ENCODE measurements at regions not wholly inside any gene's neighbourhood (a gene's known extent, or its start where the extent isn't known, plus 50 kb on each side); places are given as distances from the start of the nearest gene placed in this dataset.

- Histone ChIP-seq H3K4me2 (ENCODE audit: insufficient read depth, low read length) (no peak overlapping the region), H4K20me1 (replicated peaks; ENCODE audit: control insufficient read depth, extremely low read depth, insufficient read depth, low read length) (no peaks in the 10 kb centered on the region), H3K4me3 (replicated peaks in 1 of 3; ENCODE audit: insufficient read depth in 1 of 3, low read depth in 1 of 3, low read length in 3 of 3) (no peak overlapping the region), H2AFZ (ENCODE audit: low read depth, low read length) (no peak overlapping the region), H3K4me1 (ENCODE audit: control insufficient read depth, extremely low read depth, insufficient read depth, low read length) (no peaks in the 10 kb centered on the region), H3K9me1 (replicated peaks; ENCODE audit: control insufficient read depth, extremely low read depth, insufficient read depth, low read length) (no peaks in the 10 kb centered on the region), H3K36me3 (ENCODE audit: control insufficient read depth in 2 of 2, extremely low read depth in 1 of 2, insufficient read depth in 2 of 2, low read length in 2 of 2) (no peaks in the 10 kb centered on the region), H3K27ac (ENCODE audit: insufficient read depth, low read depth, low read length) (no peak overlapping the region), H3K27me3 (ENCODE audit: control insufficient read depth in 2 of 2, insufficient read depth in 2 of 2, low read length in 2 of 2) (no peaks in the 10 kb centered on the region), H3K9me3 (replicated peaks; ENCODE audit: control insufficient read depth, insufficient read depth, low read length) (no peaks in the 10 kb centered on the region), H3K9ac (replicated peaks; ENCODE audit: extremely low read depth, insufficient read depth, low read length) (no peak overlapping the region), H3K79me2 (ENCODE audit: control insufficient read depth, insufficient read depth, low read length) (no peaks in the 10 kb centered on the region)
- no TSS peak for BruUV-seq (replicated peaks)
- POLR2A ChIA-PET: no interaction called here
- no peak for TF ChIP-seq POLR2AphosphoS5 (IDR thresholded peaks at IDR 0.05; ENCODE audit: insufficient read depth, low read depth, low read length)
- CTCF ChIA-PET: interaction anchor here (1.8 kb wide), 1 partner anchor 16 kb away, joined by 6 read pairs; no protein-coding TSS in a partner anchor
- no peak for FAIRE-seq
- dilution Hi-C loops (cut with MboI; ENCODE audit: extremely low pct_ligation_motif_present, low sequenced_read_pairs) (no loop called here), intact Hi-C loops (cut with micrococcal nuclease) (no loop called here)
- no peak for DNase-seq (ENCODE audit: low read depth, low spot score)
Measured at GRCh38 chr3:8255725-8256124, 245.9 kb upstream of the LMCD1 start.

GRCh38 chr3:8256441-8257071 lies 245.1 kb upstream of the LMCD1 start:
- H3K27ac ChIP-seq (ENCODE audit: insufficient read depth, low read depth, low read length): no peak overlapping the region
- H3K4me3 ChIP-seq (replicated peaks in 1 of 3; ENCODE audit: insufficient read depth in 1 of 3, low read depth in 1 of 3, low read length in 3 of 3): no peak overlapping the region
- DNase-seq (ENCODE audit: low read depth, low spot score) (no peak), FAIRE-seq (no peak)
- no peaks in the 10 kb centered on the region for H3K79me2 ChIP-seq (ENCODE audit: control insufficient read depth, insufficient read depth, low read length)
- no peaks in the 10 kb centered on the region for H3K9me3 ChIP-seq (replicated peaks; ENCODE audit: control insufficient read depth, insufficient read depth, low read length)
- no peaks in the 10 kb centered on the region for H3K27me3 ChIP-seq (ENCODE audit: control insufficient read depth in 2 of 2, insufficient read depth in 2 of 2, low read length in 2 of 2)
- TF ChIP-seq JUN (IDR thresholded peaks at IDR 0.05; ENCODE audit: borderline replicate concordance, insufficient read depth, insufficient read length, low read depth) (no peak), MYC (IDR thresholded peaks at IDR 0.05; ENCODE audit: low read depth, low read length) (no peak), POLR2AphosphoS5 (IDR thresholded peaks at IDR 0.05; ENCODE audit: insufficient read depth, low read depth, low read length) (no peak), EZH2 (IDR thresholded peaks at IDR 0.05; ENCODE audit: borderline replicate concordance, low read depth, low read length, severe bottlenecking) (no peak), POLR2A (IDR thresholded peaks at IDR 0.05; ENCODE audit: low read depth, low read length) (no peak), MAX (IDR thresholded peaks at IDR 0.05; ENCODE audit: insufficient read depth, insufficient read length) (no peak), CTCF (IDR thresholded peaks at IDR 0.05; ENCODE audit: extremely low read depth in 1 of 2, insufficient read depth in 1 of 2, low read depth in 1 of 2, low read length in 2 of 2) (no peak), GATA2 (IDR thresholded peaks at IDR 0.05; ENCODE audit: insufficient read depth, insufficient read length, low read depth, low read length) (no peak), FOS (IDR thresholded peaks at IDR 0.05; ENCODE audit: borderline replicate concordance, insufficient read depth, low read length) (no peak)
- no peaks in the 10 kb centered on the region for H3K4me1 ChIP-seq (ENCODE audit: control insufficient read depth, extremely low read depth, insufficient read depth, low read length)
- H3K9ac ChIP-seq (replicated peaks; ENCODE audit: extremely low read depth, insufficient read depth, low read length): no peak overlapping the region
- ChIA-PET CTCF (no interaction called here), POLR2A (no interaction called here)
- BruUV-seq (replicated peaks): no TSS peak
- H3K4me2 ChIP-seq (ENCODE audit: insufficient read depth, low read length): no peak overlapping the region
- H3K36me3 ChIP-seq (ENCODE audit: control insufficient read depth in 2 of 2, extremely low read depth in 1 of 2, insufficient read depth in 2 of 2, low read length in 2 of 2): no peaks in the 10 kb centered on the region
- H4K20me1 ChIP-seq (replicated peaks; ENCODE audit: control insufficient read depth, extremely low read depth, insufficient read depth, low read length): no peaks in the 10 kb centered on the region
- dilution Hi-C loops (cut with MboI; ENCODE audit: extremely low pct_ligation_motif_present, low sequenced_read_pairs): no loop called here
- intact Hi-C loops (cut with micrococcal nuclease): no loop called here
- H3K9me1 ChIP-seq (replicated peaks; ENCODE audit: control insufficient read depth, extremely low read depth, insufficient read depth, low read length): no peaks in the 10 kb centered on the region
- no peak overlapping the region for H2AFZ ChIP-seq (ENCODE audit: low read depth, low read length)

All from endothelial cell of umbilical vein (primary cell).